HL-60 (cell line): ENCODE measurements at regions not wholly inside any gene's neighbourhood (a gene's known extent, or its start where the extent isn't known, plus 50 kb on each side); places are given as distances from the start of the nearest gene placed in this dataset.

Source experiments
- DNase-seq, 2 experiments: peaks; one replicate each; pipeline ENCODE4 v3.0.0-alpha.2; 2010 to 2020; ENCODE audit warnings: low read depth in 1 of 2, low spot score in 1 of 2
- H3K27ac ChIP-seq: fragments of 250-450 bp; sonication (Bioruptor Pico); replicated peaks from 2 replicates; pipeline ENCODE4 v1.5.1; 2020; ENCODE audit warnings: mild to moderate bottlenecking, moderate library complexity
- H3K27me3 ChIP-seq: fragments of 250-450 bp; sonication (Bioruptor Pico); 2 replicates; pipeline ENCODE4 v1.5.1; 2021; ENCODE audit warnings: mild to moderate bottlenecking, moderate library complexity; ENCODE audit not compliant: insufficient read depth, poor library complexity, severe bottlenecking
- H3K4me3 ChIP-seq: replicated peaks from 2 replicates; pipeline ENCODE4 v1.5.1; 2011; ENCODE audit warnings: mild to moderate bottlenecking, control low read depth, low read length; ENCODE audit not compliant: insufficient read depth
- GABPA ChIP-seq: IDR thresholded peaks from 2 replicates; pipeline ENCODE4 v1.6.1; 2012; ENCODE audit warnings: low read depth
- POLR2AphosphoS5 ChIP-seq: IDR thresholded peaks from 2 replicates; pipeline ENCODE4 v1.6.1; 2012; ENCODE audit warnings: low read depth
- SPI1 ChIP-seq: IDR thresholded peaks from 2 replicates; pipeline ENCODE4 v1.6.1; 2012; ENCODE audit warnings: low read depth, mild to moderate bottlenecking, borderline replicate concordance
- TF ChIP-seq, protein P1 (sequence below): IDR thresholded peaks from 2 replicates; pipeline ENCODE4 v1.6.1; 2012; ENCODE audit warnings: low read depth; ENCODE audit not compliant: insufficient replicate concordance
- TF ChIP-seq, protein P2 (sequence below): IDR thresholded peaks from one replicate; pipeline ENCODE4 v1.5.1; 2011; ENCODE audit warnings: low read length, control low read depth, inconsistent platforms; ENCODE audit not compliant: insufficient read depth

GRCh38 chr10:108633046-108633445, 1290.3 kb downstream of the XPNPEP1 start:
- H3K27ac ChIP-seq: no peak overlapping the region
- no peak for DNase-seq
- TF ChIP-seq POLR2AphosphoS5 (no peak), SPI1 (no peak), GABPA (no peak)
- TF ChIP-seq, protein P1, sequence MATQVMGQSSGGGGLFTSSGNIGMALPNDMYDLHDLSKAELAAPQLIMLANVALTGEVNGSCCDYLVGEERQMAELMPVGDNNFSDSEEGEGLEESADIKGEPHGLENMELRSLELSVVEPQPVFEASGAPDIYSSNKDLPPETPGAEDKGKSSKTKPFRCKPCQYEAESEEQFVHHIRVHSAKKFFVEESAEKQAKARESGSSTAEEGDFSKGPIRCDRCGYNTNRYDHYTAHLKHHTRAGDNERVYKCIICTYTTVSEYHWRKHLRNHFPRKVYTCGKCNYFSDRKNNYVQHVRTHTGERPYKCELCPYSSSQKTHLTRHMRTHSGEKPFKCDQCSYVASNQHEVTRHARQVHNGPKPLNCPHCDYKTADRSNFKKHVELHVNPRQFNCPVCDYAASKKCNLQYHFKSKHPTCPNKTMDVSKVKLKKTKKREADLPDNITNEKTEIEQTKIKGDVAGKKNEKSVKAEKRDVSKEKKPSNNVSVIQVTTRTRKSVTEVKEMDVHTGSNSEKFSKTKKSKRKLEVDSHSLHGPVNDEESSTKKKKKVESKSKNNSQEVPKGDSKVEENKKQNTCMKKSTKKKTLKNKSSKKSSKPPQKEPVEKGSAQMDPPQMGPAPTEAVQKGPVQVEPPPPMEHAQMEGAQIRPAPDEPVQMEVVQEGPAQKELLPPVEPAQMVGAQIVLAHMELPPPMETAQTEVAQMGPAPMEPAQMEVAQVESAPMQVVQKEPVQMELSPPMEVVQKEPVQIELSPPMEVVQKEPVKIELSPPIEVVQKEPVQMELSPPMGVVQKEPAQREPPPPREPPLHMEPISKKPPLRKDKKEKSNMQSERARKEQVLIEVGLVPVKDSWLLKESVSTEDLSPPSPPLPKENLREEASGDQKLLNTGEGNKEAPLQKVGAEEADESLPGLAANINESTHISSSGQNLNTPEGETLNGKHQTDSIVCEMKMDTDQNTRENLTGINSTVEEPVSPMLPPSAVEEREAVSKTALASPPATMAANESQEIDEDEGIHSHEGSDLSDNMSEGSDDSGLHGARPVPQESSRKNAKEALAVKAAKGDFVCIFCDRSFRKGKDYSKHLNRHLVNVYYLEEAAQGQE: no peak
- TF ChIP-seq, protein P2, sequence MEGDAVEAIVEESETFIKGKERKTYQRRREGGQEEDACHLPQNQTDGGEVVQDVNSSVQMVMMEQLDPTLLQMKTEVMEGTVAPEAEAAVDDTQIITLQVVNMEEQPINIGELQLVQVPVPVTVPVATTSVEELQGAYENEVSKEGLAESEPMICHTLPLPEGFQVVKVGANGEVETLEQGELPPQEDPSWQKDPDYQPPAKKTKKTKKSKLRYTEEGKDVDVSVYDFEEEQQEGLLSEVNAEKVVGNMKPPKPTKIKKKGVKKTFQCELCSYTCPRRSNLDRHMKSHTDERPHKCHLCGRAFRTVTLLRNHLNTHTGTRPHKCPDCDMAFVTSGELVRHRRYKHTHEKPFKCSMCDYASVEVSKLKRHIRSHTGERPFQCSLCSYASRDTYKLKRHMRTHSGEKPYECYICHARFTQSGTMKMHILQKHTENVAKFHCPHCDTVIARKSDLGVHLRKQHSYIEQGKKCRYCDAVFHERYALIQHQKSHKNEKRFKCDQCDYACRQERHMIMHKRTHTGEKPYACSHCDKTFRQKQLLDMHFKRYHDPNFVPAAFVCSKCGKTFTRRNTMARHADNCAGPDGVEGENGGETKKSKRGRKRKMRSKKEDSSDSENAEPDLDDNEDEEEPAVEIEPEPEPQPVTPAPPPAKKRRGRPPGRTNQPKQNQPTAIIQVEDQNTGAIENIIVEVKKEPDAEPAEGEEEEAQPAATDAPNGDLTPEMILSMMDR: no peak
- H3K27me3 ChIP-seq: no peaks in the 10 kb centered on the region
- no peak overlapping the region for H3K4me3 ChIP-seq

- TF ChIP-seq SPI1 (no peak), POLR2AphosphoS5 (no peak), GABPA (no peak)
- TF ChIP-seq, protein P1: no peak
- TF ChIP-seq, protein P2: no peak
- no peaks in the 10 kb centered on the region for H3K27me3 ChIP-seq
- no peak overlapping the region for H3K4me3 ChIP-seq
- H3K27ac ChIP-seq: no peak overlapping the region
- DNase-seq: no peak
These were observed 1291.2 kb downstream of the XPNPEP1 start for GRCh38 chr10:108632144-108632543.

- Histone ChIP-seq H3K27ac (no peak overlapping the region), H3K27me3 (no peaks in the 10 kb centered on the region), H3K4me3 (no peak overlapping the region)
- TF ChIP-seq SPI1: no peak
- TF ChIP-seq, protein P1: no peak
- TF ChIP-seq, protein P2: no peak
- TF ChIP-seq GABPA: no peak
- TF ChIP-seq POLR2AphosphoS5: no peak
- DNase-seq: no peak
These were observed 1292.0 kb downstream of the XPNPEP1 start for GRCh38 chr10:108631332-108631731.
